ENCODE measurements at regions not wholly inside any gene's neighbourhood (a gene's known extent, or its start where the extent isn't known, plus 50 kb on each side); places are given as distances from the start of the nearest gene placed in this dataset.

DNA sequence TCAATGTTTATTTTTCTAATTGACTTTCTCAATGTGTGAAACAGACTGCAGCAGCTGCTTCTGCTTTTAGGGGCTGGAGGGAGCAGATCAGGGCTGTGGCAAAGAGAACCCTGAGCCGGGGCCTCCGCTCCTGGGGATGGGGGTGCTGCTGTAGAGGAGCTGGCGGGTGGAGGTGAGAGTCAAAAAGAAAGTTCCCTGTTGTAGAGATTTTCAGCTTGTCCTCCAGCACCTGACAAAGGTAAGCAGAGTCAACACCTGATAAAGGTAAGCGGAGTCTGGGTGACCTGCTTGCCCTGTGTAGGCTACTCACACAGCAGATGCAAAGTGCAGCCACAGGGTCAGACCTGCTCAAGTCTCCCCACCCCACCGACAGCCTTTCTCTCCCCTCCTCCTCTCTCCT lies 252.4 kb upstream of the IRX1 start (continued):
- TF ChIP-seq SIN3A (IDR thresholded peaks at IDR 0.05; ENCODE audit: borderline replicate concordance, low read depth, low read length) (no peak), POLR2AphosphoS5 (IDR thresholded peaks at IDR 0.05; ENCODE audit: low read depth, low read length) (no peak), TCF12 (IDR thresholded peaks at IDR 0.05) (no peak), RCOR1 (IDR thresholded peaks at IDR 0.05; ENCODE audit: low read length) (no peak), RAD21 (IDR thresholded peaks at IDR 0.05; ENCODE audit: low read length) (no peak), JUND (IDR thresholded peaks at IDR 0.05) (no peak), TEAD4 (IDR thresholded peaks at IDR 0.05; ENCODE audit: borderline replicate concordance, insufficient read depth) (no peak)
- TF ChIP-seq, protein P1, sequence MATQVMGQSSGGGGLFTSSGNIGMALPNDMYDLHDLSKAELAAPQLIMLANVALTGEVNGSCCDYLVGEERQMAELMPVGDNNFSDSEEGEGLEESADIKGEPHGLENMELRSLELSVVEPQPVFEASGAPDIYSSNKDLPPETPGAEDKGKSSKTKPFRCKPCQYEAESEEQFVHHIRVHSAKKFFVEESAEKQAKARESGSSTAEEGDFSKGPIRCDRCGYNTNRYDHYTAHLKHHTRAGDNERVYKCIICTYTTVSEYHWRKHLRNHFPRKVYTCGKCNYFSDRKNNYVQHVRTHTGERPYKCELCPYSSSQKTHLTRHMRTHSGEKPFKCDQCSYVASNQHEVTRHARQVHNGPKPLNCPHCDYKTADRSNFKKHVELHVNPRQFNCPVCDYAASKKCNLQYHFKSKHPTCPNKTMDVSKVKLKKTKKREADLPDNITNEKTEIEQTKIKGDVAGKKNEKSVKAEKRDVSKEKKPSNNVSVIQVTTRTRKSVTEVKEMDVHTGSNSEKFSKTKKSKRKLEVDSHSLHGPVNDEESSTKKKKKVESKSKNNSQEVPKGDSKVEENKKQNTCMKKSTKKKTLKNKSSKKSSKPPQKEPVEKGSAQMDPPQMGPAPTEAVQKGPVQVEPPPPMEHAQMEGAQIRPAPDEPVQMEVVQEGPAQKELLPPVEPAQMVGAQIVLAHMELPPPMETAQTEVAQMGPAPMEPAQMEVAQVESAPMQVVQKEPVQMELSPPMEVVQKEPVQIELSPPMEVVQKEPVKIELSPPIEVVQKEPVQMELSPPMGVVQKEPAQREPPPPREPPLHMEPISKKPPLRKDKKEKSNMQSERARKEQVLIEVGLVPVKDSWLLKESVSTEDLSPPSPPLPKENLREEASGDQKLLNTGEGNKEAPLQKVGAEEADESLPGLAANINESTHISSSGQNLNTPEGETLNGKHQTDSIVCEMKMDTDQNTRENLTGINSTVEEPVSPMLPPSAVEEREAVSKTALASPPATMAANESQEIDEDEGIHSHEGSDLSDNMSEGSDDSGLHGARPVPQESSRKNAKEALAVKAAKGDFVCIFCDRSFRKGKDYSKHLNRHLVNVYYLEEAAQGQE (IDR thresholded peaks at IDR 0.05; ENCODE audit: low read depth, low read length): no peak

- H3K9ac ChIP-seq: no peak overlapping the region
- no peaks in the 10 kb centered on the region for H3K36me3 ChIP-seq (replicated peaks in 1 of 2; ENCODE audit: control insufficient read depth in 1 of 2, insufficient read depth in 2 of 2, low read length in 1 of 2)
- H3K4me2 ChIP-seq: no peak overlapping the region
- ChIA-PET CTCF (interaction anchor here (0.7 kb wide), 1 partner anchor 18 kb away, joined by 3 read pairs; no protein-coding TSS in a partner anchor), POLR2A (no interaction called here)
- peaks cover 22% of the 10 kb centered on the region; the same call in 1 of the 2 replicates for H3K27me3 ChIP-seq (ENCODE audit: insufficient read depth)
- no peaks in the 10 kb centered on the region for H3K79me2 ChIP-seq (ENCODE audit: insufficient read depth)
- H3K9me2 ChIP-seq: no peaks in the 10 kb centered on the region
- H3K4me1 ChIP-seq (ENCODE audit: control insufficient read depth in 1 of 2, insufficient read depth in 2 of 2, low read depth in 1 of 2, low read length in 1 of 2): no peaks in the 10 kb centered on the region
- H3K9me3 ChIP-seq: no peaks in the 10 kb centered on the region
- no peak overlapping the region for H2AFZ ChIP-seq (ENCODE audit: low read depth)
- no peaks in the 10 kb centered on the region for H3F3A ChIP-seq (replicated peaks; ENCODE audit: insufficient read depth)
- TF ChIP-seq FOXM1 (IDR thresholded peaks at IDR 0.05; ENCODE audit: low read depth) (no peak), NFIC (IDR thresholded peaks at IDR 0.05; ENCODE audit: borderline replicate concordance) (no peak)
- WGBS (ENCODE audit: low lambda C conversion rate): 4% methylated on average over 14 of the region's 18 CpGs
- no peak for DNase-seq
- H3K4me3 ChIP-seq (ENCODE audit: low read depth in 2 of 2, low read length in 1 of 2): no peak overlapping the region
- H3K27ac ChIP-seq (ENCODE audit: low read depth in 2 of 2, low read length in 1 of 2): no peak overlapping the region
- H4K20me1 ChIP-seq (ENCODE audit: insufficient read depth): no peaks in the 10 kb centered on the region
These were observed 253.1 kb upstream of the IRX1 start for GRCh38 chr5:3342271-3343100.

DNA sequence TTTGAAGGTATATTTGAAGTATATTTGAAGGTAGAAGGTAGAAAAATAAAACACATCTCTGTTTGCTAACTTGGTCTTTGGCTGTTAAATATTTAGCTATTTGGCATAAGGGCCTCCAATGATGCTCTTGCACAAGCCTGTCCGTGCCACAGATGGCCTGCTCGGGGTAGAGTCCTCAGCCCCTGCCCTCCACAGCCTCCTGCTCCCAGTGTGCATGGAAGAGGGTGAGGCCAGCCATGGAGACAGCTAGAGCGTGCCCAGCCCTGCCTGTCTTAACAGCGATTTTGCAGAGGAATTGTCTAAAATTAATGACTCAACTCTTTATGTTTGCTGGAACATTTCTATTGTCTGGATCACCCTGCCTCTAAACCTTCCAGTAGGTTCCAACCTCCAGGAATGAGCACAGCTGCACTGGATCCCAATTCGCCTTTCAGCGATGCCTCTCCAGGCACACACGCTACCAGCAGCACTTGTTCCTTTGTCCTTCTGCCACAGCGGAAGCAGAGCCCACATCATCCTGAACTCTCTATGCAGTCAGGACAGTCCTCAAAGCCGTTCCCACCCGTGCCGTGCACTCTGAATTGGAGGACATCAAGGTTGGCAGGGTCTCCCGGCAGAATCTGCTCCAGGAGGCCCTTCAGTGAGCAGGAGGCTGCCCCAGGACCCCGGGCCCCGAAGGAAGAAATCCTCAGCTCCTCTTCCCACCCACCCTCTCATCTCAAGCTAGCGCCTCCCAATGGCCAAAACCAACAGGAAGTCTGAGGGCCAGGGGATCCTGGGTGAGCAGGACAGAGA lies 254.0 kb upstream of the IRX1 start:
- no peaks in the 10 kb centered on the region for H3F3A ChIP-seq (replicated peaks; ENCODE audit: insufficient read depth)
- WGBS (ENCODE audit: low lambda C conversion rate): 23% methylated on average over 15 of the region's 15 CpGs
- no peak overlapping the region for H3K4me2 ChIP-seq
- peaks cover 22% of the 10 kb centered on the region; the same call in 1 of the 2 replicates for H3K27me3 ChIP-seq (ENCODE audit: insufficient read depth)
- no peak for DNase-seq
- H2AFZ ChIP-seq (ENCODE audit: low read depth): no peak overlapping the region
- no peaks in the 10 kb centered on the region for H3K9me2 ChIP-seq
- H3K9me3 ChIP-seq: no peaks in the 10 kb centered on the region
- H3K9ac ChIP-seq: no peak overlapping the region
- ChIA-PET CTCF (interaction anchor here (0.7 kb wide), 1 partner anchor 17 kb away, joined by 3 read pairs; no protein-coding TSS in a partner anchor), POLR2A (no interaction called here)
- H3K4me1 ChIP-seq (ENCODE audit: control insufficient read depth in 1 of 2, insufficient read depth in 2 of 2, low read depth in 1 of 2, low read length in 1 of 2): no peaks in the 10 kb centered on the region
- H3K27ac ChIP-seq (ENCODE audit: low read depth in 2 of 2, low read length in 1 of 2): no peak overlapping the region
- no peaks in the 10 kb centered on the region for H3K79me2 ChIP-seq (ENCODE audit: insufficient read depth)
- H3K36me3 ChIP-seq (replicated peaks in 1 of 2; ENCODE audit: control insufficient read depth in 1 of 2, insufficient read depth in 2 of 2, low read length in 1 of 2): no peaks in the 10 kb centered on the region
- H4K20me1 ChIP-seq (ENCODE audit: insufficient read depth): no peaks in the 10 kb centered on the region
- H3K4me3 ChIP-seq (ENCODE audit: low read depth in 2 of 2, low read length in 1 of 2): no peak overlapping the region
- TF ChIP-seq, protein P1 (IDR thresholded peaks at IDR 0.05; ENCODE audit: low read depth, low read length): no peak
- TF ChIP-seq SMC3 (IDR thresholded peaks at IDR 0.05; ENCODE audit: low read depth, low read length): no peak
- TF ChIP-seq, protein P2, sequence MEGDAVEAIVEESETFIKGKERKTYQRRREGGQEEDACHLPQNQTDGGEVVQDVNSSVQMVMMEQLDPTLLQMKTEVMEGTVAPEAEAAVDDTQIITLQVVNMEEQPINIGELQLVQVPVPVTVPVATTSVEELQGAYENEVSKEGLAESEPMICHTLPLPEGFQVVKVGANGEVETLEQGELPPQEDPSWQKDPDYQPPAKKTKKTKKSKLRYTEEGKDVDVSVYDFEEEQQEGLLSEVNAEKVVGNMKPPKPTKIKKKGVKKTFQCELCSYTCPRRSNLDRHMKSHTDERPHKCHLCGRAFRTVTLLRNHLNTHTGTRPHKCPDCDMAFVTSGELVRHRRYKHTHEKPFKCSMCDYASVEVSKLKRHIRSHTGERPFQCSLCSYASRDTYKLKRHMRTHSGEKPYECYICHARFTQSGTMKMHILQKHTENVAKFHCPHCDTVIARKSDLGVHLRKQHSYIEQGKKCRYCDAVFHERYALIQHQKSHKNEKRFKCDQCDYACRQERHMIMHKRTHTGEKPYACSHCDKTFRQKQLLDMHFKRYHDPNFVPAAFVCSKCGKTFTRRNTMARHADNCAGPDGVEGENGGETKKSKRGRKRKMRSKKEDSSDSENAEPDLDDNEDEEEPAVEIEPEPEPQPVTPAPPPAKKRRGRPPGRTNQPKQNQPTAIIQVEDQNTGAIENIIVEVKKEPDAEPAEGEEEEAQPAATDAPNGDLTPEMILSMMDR (IDR thresholded peaks at IDR 0.05): no peak
- TF ChIP-seq YY1 (IDR thresholded peaks at IDR 0.05; ENCODE audit: low read depth): no peak
- TF ChIP-seq TAF1 (IDR thresholded peaks at IDR 0.05; ENCODE audit: borderline replicate concordance, low read depth, low read length): no peak
- no peak for TF ChIP-seq TEAD4 (IDR thresholded peaks at IDR 0.05; ENCODE audit: borderline replicate concordance, insufficient read depth)
